HG03571 (cell line): ENCODE measurements at regions not wholly inside any gene's neighbourhood (a gene's known extent, or its start where the extent isn't known, plus 50 kb on each side); places are given as distances from the start of the nearest gene placed in this dataset.

Experiments
- ATAC-seq: cut with Tn5 transposase; IDR thresholded peaks from one replicate; pipeline ENCODE4 v1.9.1; 2021; ENCODE audit not compliant: unreplicated experiment

DNA sequence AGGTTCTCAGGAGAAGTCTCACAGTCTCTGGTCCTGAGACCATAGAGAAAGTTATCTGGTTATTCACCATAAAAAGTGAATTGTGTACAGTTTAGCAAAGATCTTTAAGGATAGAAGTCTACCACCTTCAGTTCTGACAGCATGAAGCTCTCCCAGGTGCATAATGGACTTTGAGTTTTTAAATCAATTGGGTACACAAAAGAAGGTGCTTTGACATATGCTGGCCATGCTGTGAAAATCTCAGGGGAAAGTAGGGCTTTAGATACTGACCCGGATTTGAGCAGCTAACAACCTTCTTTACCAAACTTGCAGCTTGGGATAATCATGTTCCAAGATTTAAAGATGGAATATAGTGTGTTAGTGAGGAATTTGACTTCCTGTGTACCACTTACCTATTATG is 264.2 kb downstream of the ZSWIM6 start:
- no peak for ATAC-seq

DNA sequence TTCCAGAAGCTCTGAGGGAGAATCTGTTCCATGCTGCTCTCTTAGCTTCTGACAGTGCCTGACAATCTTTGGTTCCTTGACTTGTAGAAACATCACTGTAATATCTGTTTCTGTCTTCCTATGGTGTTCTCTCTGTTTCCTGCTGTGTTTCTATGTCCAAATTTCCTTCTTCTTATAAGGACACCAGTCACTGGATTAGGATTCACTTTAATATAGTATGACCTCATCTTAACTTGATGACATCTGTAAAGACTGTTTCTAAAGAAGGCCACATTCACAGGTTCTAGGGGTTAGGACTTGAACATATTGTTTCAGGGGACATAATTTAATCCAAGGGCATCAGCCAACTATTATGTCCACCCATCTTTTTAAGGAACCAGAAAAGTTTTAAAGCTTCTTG is 265.6 kb downstream of the ZSWIM6 start:
- no peak for ATAC-seq

DNA sequence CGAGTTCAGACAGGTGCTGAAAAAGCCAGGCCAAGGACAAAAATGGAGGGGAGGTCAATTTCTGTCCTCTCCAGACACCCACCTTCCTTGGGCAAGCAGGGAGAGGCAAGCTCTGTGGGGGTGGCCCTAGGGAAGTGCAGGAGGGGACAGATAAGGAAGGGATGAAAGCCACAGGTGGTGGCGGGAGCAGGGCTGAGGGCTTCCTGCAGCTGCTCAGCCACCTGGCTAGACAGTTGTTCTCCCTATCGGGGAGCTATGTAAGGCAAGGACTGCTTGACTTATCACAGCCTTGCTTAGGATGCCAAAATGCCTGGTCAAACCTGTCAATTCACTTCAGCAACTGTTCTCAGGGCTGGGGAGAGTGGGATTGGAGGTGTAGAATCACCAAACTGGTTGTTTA is 266.1 kb downstream of the ZSWIM6 start:
- ATAC-seq: no peak

DNA sequence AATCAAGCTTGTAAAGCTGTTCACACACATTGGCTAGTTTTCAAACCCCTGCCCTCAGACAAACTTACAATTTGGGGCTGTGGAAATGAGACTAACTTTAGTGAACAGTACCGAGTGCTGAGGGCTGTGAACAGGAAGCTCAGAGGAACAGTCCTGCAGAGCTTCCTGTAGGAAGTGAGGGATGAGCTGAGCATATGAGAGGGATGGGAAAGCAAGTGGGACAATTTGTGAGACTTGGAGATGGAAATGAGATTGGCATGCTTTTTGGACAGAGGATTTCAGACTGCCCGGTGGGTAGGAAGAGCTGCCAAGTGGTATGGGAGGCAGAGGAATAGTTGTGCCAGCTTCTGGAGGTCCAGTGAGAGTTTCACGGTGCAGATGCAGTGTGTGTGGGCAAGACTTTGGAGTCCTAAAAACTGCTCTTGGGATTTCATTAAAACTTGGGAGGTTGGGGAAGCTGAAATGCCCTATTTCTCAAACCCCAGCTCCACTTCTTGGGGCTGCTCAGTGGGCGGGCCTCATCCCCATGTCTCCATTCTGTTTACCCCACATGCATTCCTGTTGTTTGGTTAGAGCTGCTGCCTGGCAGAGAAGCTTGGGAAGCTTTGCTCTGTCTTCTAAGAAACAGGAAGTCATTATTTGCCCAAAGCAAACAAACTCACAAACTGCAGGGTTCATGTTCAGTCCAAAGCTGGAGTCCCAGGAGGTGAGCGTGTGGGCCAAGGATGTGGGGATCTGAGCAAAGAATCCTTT is 267.5 kb downstream of the ZSWIM6 start:
- ATAC-seq: no peak

DNA sequence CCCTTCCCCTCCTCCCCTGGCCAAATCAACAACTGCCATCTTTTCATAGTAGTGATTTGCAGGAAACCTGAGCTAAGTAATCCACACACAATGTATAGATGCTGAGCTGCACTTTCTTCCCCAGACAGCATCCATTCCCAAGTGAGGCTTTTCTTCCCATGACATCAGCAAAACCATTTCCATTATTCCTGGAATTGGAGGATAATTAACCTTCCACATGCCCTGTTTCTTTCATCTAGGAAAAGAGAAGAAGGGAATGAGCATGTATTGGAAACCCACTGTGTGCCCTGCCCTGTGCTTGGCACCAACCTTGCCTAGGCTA is 268.0 kb downstream of the ZSWIM6 start:
- no peak for ATAC-seq

DNA sequence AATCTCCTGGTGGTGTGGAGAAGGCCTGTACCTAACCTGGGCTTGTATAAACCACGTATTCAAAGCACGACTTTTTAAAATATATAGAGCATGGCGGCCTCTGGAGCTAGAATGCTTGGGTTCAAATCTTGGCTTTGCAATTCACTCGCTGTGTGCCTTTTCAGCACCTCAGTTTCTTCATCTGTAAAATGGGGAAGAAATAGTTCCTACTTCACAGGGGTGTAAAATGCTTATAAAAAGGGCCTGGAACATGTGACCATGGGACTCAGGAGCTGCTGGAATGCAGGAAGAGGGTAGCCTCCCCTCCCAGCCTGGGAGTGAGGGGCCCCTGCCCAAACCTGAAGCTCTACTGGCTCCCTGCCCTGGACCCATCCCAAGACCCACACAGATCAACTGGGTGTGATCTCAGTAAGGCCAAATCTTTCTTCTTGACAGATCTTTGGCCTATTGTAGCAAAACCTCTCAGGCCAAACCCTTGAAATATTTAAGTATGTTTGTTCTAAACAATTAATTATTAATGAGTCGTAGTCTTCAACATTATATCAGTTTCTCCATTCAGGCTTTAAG is 269.0 kb downstream of the ZSWIM6 start:
- no peak for ATAC-seq

DNA sequence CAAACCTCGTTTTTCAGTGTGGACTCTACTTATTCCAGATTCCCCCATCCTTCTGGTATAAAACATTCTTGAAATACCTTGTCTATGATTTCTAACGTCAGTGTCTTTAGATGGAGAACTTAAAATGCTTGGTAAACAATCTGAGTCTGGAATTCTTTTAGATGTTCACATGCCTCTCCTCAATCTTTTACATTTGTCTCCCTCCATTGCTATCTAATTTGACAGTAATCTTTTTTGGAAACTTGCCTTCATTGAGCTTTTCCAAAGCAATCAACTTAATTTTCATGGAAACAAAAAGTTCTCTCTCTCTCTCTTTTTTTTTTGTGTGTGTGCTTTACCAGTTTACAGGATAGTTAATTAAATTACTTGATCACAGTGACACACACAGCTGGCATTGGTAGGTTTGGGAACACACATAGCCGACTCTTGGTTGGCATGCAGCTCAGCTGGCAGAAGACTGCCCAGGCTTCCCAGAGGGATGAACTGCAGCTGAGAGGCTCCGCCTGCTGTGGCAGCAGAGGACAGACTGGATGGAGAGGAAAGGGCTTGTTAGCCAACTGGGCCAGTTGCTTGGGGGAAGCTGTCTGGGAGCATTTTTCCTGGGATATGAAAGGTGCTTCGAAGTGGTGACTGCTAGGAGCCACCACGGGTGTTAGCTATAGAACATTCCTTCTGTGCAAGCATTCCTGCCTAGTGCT is 271.3 kb downstream of the ZSWIM6 start:
- no peak for ATAC-seq

DNA sequence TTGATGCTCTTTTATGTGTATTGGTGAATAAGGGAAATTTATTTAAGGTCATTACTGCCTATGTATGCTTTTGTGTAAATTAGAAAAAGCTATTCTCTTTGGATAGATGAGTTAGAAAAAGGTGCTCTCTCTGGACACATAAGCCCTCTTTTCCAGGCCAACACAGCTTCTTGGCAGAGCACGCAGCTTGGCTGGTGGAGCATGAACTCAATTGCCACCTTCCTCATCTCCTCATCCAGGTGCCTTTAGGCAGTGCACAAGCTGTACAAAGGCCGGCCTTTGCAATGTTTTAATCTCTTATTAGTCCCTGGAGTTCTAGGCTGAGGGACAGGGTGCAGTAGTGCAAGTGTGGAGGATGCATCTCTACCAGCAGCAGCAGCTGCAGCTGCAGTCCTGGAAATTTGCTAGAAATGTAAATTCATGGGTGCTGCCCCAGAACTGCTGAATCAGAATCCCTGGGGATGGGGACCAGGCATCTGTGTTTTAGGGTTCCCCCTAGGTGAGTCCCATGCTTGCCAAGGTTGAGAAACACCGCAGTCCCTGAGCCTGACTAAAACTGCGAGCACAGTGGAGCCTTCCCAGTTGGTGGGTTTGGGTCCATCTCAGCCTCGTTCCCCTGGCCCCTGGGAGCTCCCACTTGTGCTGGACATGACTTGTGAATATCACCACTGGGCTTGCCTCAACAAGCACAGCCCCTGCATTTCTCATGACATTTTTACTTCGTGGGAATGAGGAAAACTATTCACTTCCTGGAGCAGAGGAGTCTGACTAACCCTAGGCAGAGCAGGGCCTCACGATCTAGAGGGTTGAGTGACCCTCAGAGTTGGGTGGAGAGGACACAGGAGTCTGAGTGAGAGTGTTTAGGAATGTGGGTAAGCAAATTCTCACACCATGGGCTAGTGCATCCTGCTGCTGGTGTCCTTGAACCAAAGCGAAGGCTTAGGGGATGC is 272.3 kb downstream of the ZSWIM6 start:
- ATAC-seq: no peak

DNA sequence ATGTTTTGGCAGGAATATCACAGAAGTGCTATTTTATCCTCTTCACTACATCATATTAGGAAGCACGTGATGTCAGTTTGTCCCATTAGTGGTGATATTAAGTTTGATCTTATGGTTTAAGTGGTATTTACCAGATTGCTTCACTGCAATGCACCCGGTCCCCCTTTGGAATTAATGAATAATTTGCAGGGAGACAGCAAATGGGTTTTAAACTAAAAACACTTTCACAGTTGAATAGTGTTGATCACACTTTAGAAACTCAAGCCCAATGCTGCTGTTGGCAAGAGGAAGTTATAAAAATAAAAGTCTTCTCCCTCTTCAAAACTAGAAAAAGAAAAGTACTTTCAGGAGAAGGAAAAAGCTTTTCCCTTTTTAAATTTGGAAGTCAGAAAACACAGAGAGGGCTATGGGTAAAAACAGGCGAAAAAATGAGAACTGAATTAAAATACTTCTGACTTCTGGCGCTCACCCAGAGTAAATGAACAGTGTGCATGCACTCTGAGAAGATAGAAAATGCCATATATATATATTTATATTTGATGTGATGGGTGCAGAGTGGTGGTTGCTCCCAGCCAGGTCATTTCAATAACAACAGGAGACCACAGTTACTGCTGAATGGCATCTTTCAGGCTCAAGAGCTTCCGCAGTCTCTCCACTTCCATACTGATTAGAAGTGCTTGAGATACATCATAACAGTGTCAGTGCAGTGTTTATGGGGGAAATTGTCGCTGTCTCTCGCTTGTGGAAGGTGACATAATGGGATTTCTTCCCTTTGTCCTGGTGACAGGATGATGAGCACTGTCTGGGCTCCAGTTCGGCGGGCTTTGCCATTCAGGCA is 278.0 kb downstream of the ZSWIM6 start:
- no peak for ATAC-seq

DNA sequence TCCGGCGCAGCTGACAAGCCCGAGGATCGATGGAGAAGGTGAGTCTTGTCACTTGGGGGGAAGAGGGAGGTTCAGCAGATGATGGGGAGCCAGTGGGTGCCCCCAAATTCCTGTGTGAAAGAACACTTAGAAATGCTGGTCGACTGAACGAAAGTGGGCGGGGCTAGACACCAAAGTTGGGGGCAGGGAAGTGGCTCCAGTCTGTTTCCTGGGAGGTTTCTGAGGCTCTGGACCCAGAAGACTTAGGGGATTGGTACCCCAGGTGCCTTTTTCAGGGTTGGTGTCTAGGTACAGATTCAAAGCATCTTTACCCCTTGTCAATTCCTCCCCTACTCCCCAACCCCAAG is 278.6 kb downstream of the ZSWIM6 start:
- ATAC-seq: no peak

DNA sequence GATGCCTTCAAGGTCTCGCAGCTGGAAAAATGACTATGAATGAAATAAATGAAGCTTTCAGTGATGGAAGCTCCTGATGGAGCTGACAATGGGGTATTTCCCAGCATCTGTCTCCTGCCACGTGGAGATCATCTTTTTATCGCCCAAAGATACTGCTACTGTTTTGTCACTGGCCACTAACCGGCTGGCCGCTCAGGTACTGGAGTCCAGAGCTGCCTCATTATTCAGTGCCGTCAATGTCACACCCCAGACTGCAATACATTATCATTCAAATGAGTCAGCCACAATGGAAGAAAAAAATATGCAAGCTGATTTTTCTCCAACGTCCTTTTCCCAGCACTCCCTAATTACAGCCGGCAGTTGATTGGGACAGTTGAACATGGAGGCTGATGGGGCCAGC is 280.4 kb downstream of the ZSWIM6 start:
- ATAC-seq: no peak

DNA sequence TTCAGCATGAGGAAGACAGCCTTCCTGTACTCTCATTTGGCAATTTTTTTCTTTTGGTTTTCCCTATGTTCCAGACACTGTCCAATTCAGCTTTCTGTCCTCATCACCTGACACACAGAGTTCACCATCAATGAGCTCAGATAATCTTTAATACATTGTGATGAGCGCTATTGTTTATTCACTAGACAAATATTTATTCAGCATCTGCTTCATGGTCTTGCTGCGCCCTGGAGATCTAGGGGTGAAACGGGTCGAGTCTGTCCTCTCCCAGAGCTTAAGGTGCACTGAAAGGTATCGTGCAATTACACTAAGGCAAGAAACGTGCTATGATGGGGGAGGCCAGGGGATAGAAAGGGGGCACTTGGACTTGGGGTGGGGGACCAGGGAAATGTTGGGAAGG is 281.6 kb downstream of the ZSWIM6 start:
- ATAC-seq: no peak

DNA sequence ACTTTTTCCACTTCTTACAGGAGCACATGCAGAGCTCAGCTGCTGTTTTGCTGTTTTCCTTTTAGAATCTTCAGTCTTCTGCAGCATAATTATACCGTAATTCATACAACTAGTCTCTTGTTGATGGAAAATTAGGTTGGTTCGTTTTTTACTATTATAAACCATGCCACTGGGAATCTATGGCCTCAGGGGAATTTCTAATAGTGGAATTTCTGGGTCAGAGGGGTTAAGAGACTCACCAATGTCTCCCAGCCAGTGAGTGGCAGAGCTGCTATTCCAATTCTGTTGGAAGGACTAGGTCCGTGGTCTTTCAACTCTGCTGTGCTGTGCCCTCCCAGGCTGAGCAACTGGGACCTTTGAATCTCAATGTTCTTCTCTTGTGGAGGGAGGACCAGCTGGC is 282.5 kb downstream of the ZSWIM6 start:
- ATAC-seq: no peak

DNA sequence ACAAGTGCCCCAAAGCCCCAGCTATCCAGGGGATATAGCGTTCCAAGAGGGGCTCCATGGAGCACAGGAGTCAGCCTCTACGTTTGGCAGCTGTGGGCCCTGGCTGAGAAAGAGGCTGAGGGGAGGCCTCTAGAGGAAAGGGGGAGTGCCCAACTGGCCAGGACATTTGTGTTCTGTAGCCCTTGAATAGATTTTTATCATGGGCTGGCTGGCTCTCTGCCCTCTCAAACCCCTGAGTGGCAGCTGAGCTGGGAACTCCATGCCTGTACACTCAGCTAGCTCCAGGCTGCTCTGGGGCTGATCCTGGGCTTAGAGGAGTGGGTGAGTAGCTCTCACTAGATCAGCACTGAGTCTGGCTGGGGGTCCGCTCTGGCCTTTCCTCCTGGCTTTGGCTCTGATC is 285.0 kb downstream of the ZSWIM6 start:
- no peak for ATAC-seq

DNA sequence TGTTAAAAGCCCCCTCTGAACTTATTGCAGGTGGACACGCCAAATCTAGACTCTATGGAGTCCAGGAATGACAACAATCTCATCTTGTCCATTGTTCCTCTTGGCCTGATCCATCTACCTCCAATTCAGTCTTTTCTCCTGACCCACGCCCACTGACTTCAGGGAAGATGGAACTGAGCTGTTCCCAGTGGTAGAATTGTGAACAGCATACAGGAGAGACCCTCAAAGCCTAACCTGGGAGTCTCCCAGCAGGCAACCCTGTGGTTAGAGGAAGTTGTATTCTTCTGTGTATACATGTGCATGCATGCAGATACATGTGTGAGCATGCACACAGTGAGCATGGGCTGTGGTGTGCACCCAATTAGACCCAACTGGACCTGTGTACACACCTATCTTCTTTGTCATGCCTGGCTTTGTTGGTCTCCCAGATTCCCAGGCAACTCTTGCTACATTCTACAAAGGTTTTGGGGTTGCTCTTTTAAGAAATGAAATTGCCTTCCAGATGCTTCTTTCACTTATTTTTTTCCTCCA is 286.0 kb downstream of the ZSWIM6 start:
- ATAC-seq: no peak

DNA sequence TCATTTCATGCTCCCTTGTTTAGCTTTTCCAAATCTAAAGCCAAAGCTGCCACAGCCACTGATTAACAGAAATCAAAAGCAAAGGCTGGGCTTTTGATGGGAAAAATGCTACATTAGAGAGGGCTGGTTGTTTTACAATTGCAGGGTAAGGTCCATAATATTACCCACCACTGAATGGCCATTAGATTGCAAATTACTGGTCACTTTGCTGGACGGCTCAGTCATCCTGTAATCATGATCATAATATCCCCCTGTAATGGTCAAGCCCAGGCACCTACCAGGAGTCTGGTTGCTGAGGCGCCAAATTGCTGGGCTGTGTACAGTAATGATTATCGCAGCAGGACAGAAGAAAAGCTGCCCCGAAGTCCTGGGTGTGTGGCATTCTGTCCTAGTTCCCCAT is 286.5 kb downstream of the ZSWIM6 start:
- no peak for ATAC-seq

DNA sequence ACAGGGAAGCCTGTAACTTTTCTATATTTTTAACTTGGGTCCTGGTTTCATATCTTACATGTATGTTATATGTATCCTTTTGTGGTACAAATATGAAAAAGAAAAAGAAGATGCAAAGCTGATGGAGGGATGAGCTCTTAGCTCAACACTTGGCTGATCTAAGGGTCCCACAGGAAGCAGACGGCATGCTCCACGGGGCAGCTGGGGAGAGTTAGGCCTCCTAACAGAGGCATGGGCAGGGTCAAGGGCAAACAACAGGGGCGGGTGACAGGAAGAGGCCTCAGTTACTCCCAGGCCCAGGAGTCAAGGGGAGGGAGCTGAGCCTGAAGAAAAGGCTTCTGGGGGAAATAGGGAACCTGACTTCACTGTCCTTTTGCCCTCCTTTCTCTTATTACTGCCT is 287.2 kb downstream of the ZSWIM6 start:
- no peak for ATAC-seq

DNA sequence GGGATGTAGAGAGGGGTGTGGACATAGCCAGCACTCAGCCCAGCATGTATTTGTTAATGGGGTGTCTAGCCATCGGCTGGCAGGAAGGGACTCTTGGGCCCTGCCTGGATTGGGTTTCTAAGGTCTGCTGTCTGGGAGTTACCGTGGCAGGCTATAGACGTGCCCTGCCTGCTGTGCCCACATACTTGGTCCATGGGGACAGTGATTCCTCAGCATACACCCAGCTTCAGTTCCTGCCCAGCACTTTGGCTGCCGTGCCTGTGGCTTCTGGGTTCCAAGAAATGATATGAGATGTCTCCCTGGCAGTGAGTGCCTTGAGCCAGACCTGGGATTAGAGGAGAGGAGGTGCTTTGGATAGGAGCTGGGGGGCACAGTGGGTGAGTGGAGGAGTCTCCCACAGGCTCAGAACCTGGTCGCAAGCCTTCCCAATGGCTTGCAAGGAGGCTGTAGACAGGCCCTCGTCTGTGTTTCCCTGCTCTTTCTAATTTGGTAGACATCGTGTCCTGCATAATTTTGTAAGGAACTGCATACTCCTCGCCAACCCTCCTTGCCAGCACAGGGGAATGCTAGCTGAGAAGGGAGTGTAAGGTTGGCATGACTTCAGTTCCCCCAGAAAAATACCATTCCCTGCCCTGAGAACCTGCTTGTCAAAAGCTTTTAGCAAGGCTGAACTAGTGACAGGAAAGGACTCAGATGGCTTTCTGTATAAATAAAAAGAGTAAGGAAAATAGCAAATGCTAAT is 287.9 kb downstream of the ZSWIM6 start:
- no peak for ATAC-seq

DNA sequence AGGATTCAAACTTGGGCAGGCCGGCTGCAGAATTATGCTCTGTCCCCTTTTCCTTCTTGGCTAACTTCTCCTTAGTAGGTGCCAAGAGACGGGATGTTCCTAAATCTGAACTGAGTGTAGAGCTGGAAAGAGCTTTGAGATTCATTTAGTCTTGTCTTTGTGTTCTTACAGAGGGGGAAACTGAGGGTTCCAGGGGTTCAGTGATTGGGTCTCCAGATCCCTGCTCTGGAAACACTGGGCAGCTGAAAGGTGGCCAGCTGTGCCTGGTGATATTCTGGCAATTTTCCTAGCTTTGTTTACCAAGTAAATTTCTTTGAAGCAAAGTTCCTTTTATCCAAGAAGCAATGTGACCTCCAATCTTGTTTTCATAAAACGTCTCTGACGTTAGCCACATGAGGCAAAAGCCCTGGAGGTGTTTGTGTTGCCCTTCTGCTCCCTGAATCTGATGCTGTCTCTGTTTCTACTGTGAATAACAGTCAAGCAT is 288.7 kb downstream of the ZSWIM6 start:
- no peak for ATAC-seq

DNA sequence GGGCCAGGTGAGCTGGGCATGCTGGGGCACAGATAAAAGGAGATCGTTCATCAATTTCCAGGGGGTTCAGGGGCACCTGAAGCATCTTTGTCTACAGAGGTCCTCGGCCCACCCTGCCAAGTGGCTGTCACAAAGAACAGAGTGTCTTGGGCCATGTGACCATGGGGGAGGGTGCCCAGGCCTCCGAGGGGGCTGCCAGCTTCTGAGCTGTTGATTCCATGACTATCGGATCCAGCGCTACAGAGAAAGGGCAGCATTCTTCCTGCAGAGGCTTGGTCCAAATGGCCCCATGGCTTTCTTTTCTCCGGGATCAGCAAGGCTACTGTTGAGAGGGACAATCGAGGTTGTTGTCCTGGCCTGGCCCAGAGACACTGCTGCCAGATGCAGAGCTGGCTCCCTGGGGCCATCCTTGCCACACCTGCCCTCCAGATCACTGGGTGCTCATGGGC is 289.2 kb downstream of the ZSWIM6 start:
- ATAC-seq: no peak
